Mesenchymal stem cell (in vitro differentiated cells and primary cell): ENCODE measurements at regions not wholly inside any gene's neighbourhood (a gene's known extent, or its start where the extent isn't known, plus 50 kb on each side); places are given as distances from the start of the nearest gene placed in this dataset.
"Not testable (repeated sequence)": the region's sequence is repeated elsewhere in the genome, so short reads cannot be mapped to it uniquely, and the experiment has no call there.

ENCODE experiments used
- DNase-seq: peaks from one replicate; pipeline ENCODE4 v3.0.0-alpha.2; 2013
- H2AFZ ChIP-seq: one replicate; pipeline ENCODE4 v1.6.1; 2013; ENCODE audit warnings: low read depth, mild to moderate bottlenecking, control low read depth, inconsistent platforms, low read length, moderate library complexity
- H2AK5ac ChIP-seq: 2 replicates; pipeline ENCODE4 v1.6.1; 2013; ENCODE audit warnings: low read length, moderate library complexity, mild to moderate bottlenecking, inconsistent platforms; ENCODE audit not compliant: severe bottlenecking
- H2BK120ac ChIP-seq: one replicate; pipeline ENCODE4 v1.6.1; 2013; ENCODE audit warnings: low read depth, mild to moderate bottlenecking, inconsistent platforms, low read length, moderate library complexity
- H2BK12ac ChIP-seq, 2 experiments: one replicate each; pipeline ENCODE4 v1.6.1; 2013; ENCODE audit warnings: inconsistent platforms in 2 of 2, low read length in 2 of 2, mild to moderate bottlenecking in 2 of 2, moderate library complexity in 2 of 2, control low read depth in 1 of 2
- H2BK15ac ChIP-seq: one replicate; pipeline ENCODE4 v1.6.1; 2013; ENCODE audit warnings: mild to moderate bottlenecking, low read depth, inconsistent platforms; ENCODE audit not compliant: poor library complexity, severe bottlenecking
- H2BK5ac ChIP-seq: 2 replicates; pipeline ENCODE4 v1.6.1; 2013; ENCODE audit warnings: low read depth, mild to moderate bottlenecking, low read length, control low read depth, inconsistent platforms; ENCODE audit not compliant: poor library complexity, severe bottlenecking
- H3K14ac ChIP-seq, 2 experiments: one replicate each; pipeline ENCODE4 v1.6.1; 2013; ENCODE audit warnings: inconsistent platforms in 2 of 2, low read length in 2 of 2, control low read depth in 1 of 2, mild to moderate bottlenecking in 1 of 2, moderate library complexity in 1 of 2
- H3K18ac ChIP-seq, 2 experiments: one replicate each; pipeline ENCODE4 v1.6.1; 2013; ENCODE audit warnings: inconsistent platforms in 2 of 2, low read length in 2 of 2, control low read depth in 1 of 2, low read depth in 1 of 2, mild to moderate bottlenecking in 1 of 2
- H3K23ac ChIP-seq, 2 experiments: one replicate each; pipeline ENCODE4 v1.6.1; 2013; ENCODE audit warnings: inconsistent platforms in 2 of 2, low read length in 2 of 2, mild to moderate bottlenecking in 2 of 2, moderate library complexity in 2 of 2, control low read depth in 1 of 2
- H3K27ac ChIP-seq: 2 replicates; pipeline ENCODE4 v1.5.1; 2013; ENCODE audit warnings: mild to moderate bottlenecking, moderate library complexity, low read length, control low read depth, inconsistent platforms; ENCODE audit not compliant: poor library complexity, severe bottlenecking
- H3K27me3 ChIP-seq, 2 experiments: 2 replicates each; pipeline versions ENCODE4 v1.6.1 to v1.7.0; 2013; ENCODE audit warnings: low read length in 2 of 2, mild to moderate bottlenecking in 2 of 2, moderate library complexity in 2 of 2, control low read depth in 1 of 2, inconsistent platforms in 1 of 2; ENCODE audit not compliant: control insufficient read depth in 1 of 2, insufficient read depth in 1 of 2
- H3K36me3 ChIP-seq, 2 experiments: 2 replicates each; pipeline versions ENCODE4 v1.6.1 to v1.7.0; 2013; ENCODE audit warnings: low read length in 2 of 2, control low read depth in 1 of 2, inconsistent platforms in 1 of 2, low read depth in 1 of 2, mild to moderate bottlenecking in 1 of 2; ENCODE audit not compliant: insufficient read depth in 2 of 2, control insufficient read depth in 1 of 2
- H3K4ac ChIP-seq, 2 experiments: one replicate each; pipeline ENCODE4 v1.6.1; 2013; ENCODE audit warnings: inconsistent platforms in 2 of 2, low read length in 2 of 2, mild to moderate bottlenecking in 2 of 2, moderate library complexity in 2 of 2, control low read depth in 1 of 2, low read depth in 1 of 2
- H3K4me1 ChIP-seq: 2 replicates; pipeline ENCODE4 v1.6.1; 2013; ENCODE audit warnings: low read depth, low read length, control low read depth; ENCODE audit not compliant: control insufficient read depth, insufficient read depth
- H3K4me2 ChIP-seq: 2 replicates; pipeline ENCODE4 v1.6.1; 2013; ENCODE audit warnings: low read length, mild to moderate bottlenecking, inconsistent platforms; ENCODE audit not compliant: poor library complexity, severe bottlenecking
- H3K4me3 ChIP-seq, 2 experiments: 2 replicates each; pipeline versions ENCODE4 v1.5.1 to v1.7.0; 2013; ENCODE audit warnings: low read length in 2 of 2, mild to moderate bottlenecking in 2 of 2, control low read depth in 1 of 2, low read depth in 1 of 2; ENCODE audit not compliant: insufficient read depth in 1 of 2
- H3K79me1 ChIP-seq: replicated peaks from 2 replicates; pipeline ENCODE4 v1.6.1; 2013; ENCODE audit warnings: mild to moderate bottlenecking, control low read depth, low read length, inconsistent platforms; ENCODE audit not compliant: poor library complexity, severe bottlenecking
- H3K9ac ChIP-seq: 2 replicates; pipeline ENCODE4 v1.7.0; 2013; ENCODE audit warnings: mild to moderate bottlenecking, low read length, moderate library complexity
- H3K9me3 ChIP-seq: 2 replicates; pipeline ENCODE4 v1.7.0; 2013; ENCODE audit warnings: mild to moderate bottlenecking, low read length; ENCODE audit not compliant: control insufficient read depth
- H4K8ac ChIP-seq: one replicate; pipeline ENCODE4 v1.6.1; 2013; ENCODE audit warnings: inconsistent platforms, mild to moderate bottlenecking, low read length, moderate library complexity
- H4K91ac ChIP-seq: one replicate; pipeline ENCODE4 v1.6.1; 2013; ENCODE audit warnings: mild to moderate bottlenecking, low read length, inconsistent platforms
- WGBS: methylation state at CpG from one replicate; pipeline ENCODE4 v1.1.7; 2013; ENCODE audit warnings: mixed read lengths; 5-methylcytosine and 5-hydroxymethylcytosine counted together

DNA sequence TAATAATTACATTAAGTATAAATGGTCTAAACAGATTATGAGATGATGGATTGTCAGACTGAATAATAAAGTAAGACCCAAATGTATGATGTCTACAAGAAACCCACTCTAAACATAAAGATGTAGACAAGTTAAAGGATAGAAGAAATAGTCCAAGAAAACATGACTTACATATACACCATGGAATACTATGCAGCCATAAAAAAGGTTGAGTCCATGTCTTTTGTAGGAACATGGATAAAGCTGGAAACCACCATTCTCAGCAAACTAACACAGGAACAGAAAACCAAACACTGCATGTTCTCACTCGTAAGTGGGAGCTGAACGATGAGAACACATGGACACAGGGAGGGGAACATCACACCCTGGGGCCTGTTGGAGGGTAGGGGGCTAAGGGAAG, 202.2 kb downstream of the ACTR3B start:
- H2BK5ac ChIP-seq, H3K18ac ChIP-seq, H3K9ac ChIP-seq, DNase-seq, H2BK120ac ChIP-seq, H2BK15ac ChIP-seq, H3K14ac ChIP-seq, H3K4ac ChIP-seq, H2AK5ac ChIP-seq, H3K4me2 ChIP-seq, H3K36me3 ChIP-seq, H2AFZ ChIP-seq, H2BK12ac ChIP-seq, H3K4me1 ChIP-seq, H3K27ac ChIP-seq, H3K27me3 ChIP-seq, H4K8ac ChIP-seq, H3K23ac ChIP-seq, H4K91ac ChIP-seq, H3K79me1 ChIP-seq, H3K4me3 ChIP-seq: not testable (repeated sequence)
- WGBS = 79% methylated on average over 2 of the region's 2 CpGs
- H3K9me3 ChIP-seq = peaks cover 14% of the 10 kb centered on the region

DNA sequence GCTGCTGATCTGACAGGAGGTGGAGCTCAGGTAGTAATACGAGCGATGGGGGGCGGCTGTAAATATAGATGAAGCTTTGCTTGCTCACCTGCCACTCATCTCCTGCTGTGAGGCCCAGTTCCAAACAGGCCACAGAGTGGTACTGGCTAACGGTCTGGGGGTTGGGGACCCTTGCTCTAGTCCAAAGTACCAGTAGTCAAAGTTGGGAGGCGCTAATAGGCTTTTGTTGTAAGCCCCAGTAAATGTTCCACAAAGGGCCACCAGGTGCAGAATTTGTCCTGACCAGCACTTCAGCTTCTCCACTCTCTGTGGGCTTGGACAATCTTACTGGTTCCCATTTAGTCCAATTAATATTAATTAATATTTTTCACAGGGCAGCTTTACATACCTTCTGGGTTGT, 206.6 kb downstream of the ACTR3B start:
- no peak overlapping the region for H2AFZ ChIP-seq
- H3K4me1 ChIP-seq = no peaks in the 10 kb centered on the region
- H4K91ac ChIP-seq = no peak overlapping the region
- no peak overlapping the region for H3K4me2 ChIP-seq
- H3K18ac ChIP-seq = no peak overlapping the region
- H3K27ac ChIP-seq = no peak overlapping the region
- H3K79me1 ChIP-seq = no peaks in the 10 kb centered on the region
- no peak for DNase-seq
- no peak overlapping the region for H3K23ac ChIP-seq
- H3K9me3 ChIP-seq = peaks cover 4% of the 10 kb centered on the region
- H3K14ac ChIP-seq = no peak overlapping the region
- H2AK5ac ChIP-seq = no peak overlapping the region
- H2BK12ac ChIP-seq = no peak overlapping the region
- no peak overlapping the region for H2BK15ac ChIP-seq
- no peak overlapping the region for H4K8ac ChIP-seq
- H3K27me3 ChIP-seq = no peaks in the 10 kb centered on the region
- H2BK120ac ChIP-seq = no peak overlapping the region
- H2BK5ac ChIP-seq = no peak overlapping the region
- WGBS = 66% methylated on average over 5 of the region's 5 CpGs
- no peak overlapping the region for H3K9ac ChIP-seq
- no peak overlapping the region for H3K4ac ChIP-seq
- H3K4me3 ChIP-seq = no peak overlapping the region
- no peaks in the 10 kb centered on the region for H3K36me3 ChIP-seq

DNA sequence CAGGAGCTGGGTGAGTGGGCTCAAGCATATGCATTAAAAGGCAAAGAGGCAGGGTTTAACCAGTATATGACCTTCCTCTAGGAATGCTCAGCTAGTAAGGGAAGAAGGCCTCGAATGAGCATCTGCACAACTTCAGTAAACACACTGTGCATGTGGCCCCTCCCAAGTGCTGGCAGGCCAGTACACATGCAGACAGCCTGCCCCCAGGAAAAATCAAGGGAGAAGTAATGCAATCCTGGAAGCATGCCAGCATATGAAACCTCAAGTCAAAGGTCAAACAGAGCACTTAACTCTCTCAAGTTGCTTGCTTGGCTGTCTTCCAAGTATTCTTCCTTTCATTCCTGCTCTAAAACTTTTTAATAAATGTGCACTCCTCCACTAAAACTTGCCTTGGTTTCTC, 208.4 kb downstream of the ACTR3B start:
- H3K9me3 ChIP-seq = peaks cover 7% of the 10 kb centered on the region
- 25% methylated on average over 1 of the region's 1 CpG for WGBS
- H3K36me3 ChIP-seq = no peaks in the 10 kb centered on the region
- H3K4me2 ChIP-seq = no peak overlapping the region
- H2BK12ac ChIP-seq = no peak overlapping the region
- no peak overlapping the region for H4K91ac ChIP-seq
- H2AFZ ChIP-seq = no peak overlapping the region
- no peaks in the 10 kb centered on the region for H3K79me1 ChIP-seq
- no peak overlapping the region for H3K27ac ChIP-seq
- no peak overlapping the region for H2BK120ac ChIP-seq
- no peak overlapping the region for H2BK5ac ChIP-seq
- H4K8ac ChIP-seq = no peak overlapping the region
- H3K9ac ChIP-seq = no peak overlapping the region
- no peak for DNase-seq
- no peak overlapping the region for H2BK15ac ChIP-seq
- H3K23ac ChIP-seq = no peak overlapping the region
- no peak overlapping the region for H3K18ac ChIP-seq
- no peak overlapping the region for H3K4ac ChIP-seq
- no peak overlapping the region for H2AK5ac ChIP-seq
- no peak overlapping the region for H3K14ac ChIP-seq
- H3K4me3 ChIP-seq = no peak overlapping the region
- H3K4me1 ChIP-seq = no peaks in the 10 kb centered on the region
- H3K27me3 ChIP-seq = no peaks in the 10 kb centered on the region

DNA sequence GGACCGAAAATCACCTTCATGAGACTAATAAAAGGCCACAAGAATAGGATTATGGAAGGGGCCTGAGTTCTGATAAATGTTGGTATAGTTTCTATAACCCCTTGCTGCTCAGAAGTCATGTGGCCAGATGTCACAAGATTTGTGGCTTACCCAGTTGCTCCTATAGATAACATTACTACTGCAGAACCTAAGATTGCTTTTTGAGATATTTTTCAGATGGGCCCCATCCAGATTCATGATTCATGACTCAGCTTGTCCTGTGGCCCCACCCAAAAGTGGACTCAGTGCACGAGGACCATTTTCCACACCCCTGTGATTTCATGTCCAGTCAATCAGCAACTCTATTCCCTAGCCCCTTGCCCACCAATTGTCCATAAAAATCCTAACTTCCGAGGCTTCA, 209.0 kb downstream of the ACTR3B start:
- H3K9ac ChIP-seq = no peak overlapping the region
- H3K27ac ChIP-seq = no peak overlapping the region
- no peak overlapping the region for H2BK120ac ChIP-seq
- H2BK12ac ChIP-seq = no peak overlapping the region
- H2AK5ac ChIP-seq = no peak overlapping the region
- H3K18ac ChIP-seq = no peak overlapping the region
- H3K36me3 ChIP-seq = no peaks in the 10 kb centered on the region
- H4K8ac ChIP-seq = no peak overlapping the region
- no peak for DNase-seq
- no peak overlapping the region for H4K91ac ChIP-seq
- H3K23ac ChIP-seq = no peak overlapping the region
- H3K14ac ChIP-seq = no peak overlapping the region
- no peaks in the 10 kb centered on the region for H3K79me1 ChIP-seq
- peaks cover 7% of the 10 kb centered on the region for H3K9me3 ChIP-seq
- H3K27me3 ChIP-seq = no peaks in the 10 kb centered on the region
- H3K4me2 ChIP-seq = no peak overlapping the region
- H3K4ac ChIP-seq = no peak overlapping the region
- no peaks in the 10 kb centered on the region for H3K4me1 ChIP-seq
- WGBS = 36% methylated on average over 1 of the region's 3 CpGs
- no peak overlapping the region for H3K4me3 ChIP-seq
- H2BK15ac ChIP-seq = no peak overlapping the region
- no peak overlapping the region for H2BK5ac ChIP-seq
- H2AFZ ChIP-seq = no peak overlapping the region
